Middle frontal gyrus (tissue), 1 donor: ENCODE measurements at regions not wholly inside any gene's neighbourhood (a gene's known extent, or its start where the extent isn't known, plus 50 kb on each side); places are given as distances from the start of the nearest gene placed in this dataset.
"Not testable (repeated sequence)": the region's sequence is repeated elsewhere in the genome, so short reads cannot be mapped to it uniquely, and the experiment has no call there.

Source experiments
- DNase-seq: peaks from one replicate; pipeline ENCODE4 v3.0.0-alpha.2; 2015; ENCODE audit warnings: low spot score; ENCODE audit errors: extremely low spot score

DNA sequence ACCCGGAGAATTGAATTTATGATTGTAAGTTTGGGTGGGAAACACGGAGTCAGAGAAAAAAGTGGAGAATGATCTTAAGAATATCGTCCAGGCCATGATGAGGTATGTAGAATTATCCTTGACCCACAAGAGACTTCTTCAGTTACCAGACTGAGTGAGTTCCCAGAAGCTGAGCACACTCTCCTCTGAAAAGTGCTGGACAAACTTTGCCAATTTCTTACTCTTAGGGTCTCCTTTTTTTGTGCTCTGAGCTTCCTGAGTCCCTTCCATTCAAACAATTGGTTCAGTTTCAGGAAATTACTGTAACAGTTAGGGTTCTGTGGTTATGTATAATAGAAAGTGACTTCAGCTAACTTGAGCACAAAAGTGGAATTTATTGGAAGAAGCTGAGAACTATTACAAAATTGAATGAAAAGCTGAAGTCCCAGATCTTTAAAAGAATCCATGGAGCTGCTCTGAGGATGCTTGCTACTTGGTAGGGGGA is 50.6 kb upstream of the EHBP1 start:
- no peak for DNase-seq

DNA sequence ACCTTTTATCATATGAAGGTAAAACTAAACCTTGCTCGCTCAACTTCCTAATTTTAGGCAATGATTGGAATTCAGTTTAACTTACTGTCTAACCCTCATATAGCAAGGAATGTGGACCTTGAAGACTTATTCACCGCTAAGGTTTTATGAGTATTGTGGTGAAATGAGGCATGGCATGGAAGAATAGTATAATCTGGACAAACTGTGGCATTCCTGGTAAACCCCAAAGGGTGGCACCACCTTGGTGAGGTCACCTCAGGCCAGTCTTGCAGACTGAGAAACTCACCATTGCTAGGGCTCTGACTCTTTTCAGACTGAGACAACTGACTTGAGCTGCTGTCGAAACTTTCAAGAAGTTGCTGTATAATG is 51.1 kb upstream of the EHBP1 start:
- DNase-seq: no peak

DNA sequence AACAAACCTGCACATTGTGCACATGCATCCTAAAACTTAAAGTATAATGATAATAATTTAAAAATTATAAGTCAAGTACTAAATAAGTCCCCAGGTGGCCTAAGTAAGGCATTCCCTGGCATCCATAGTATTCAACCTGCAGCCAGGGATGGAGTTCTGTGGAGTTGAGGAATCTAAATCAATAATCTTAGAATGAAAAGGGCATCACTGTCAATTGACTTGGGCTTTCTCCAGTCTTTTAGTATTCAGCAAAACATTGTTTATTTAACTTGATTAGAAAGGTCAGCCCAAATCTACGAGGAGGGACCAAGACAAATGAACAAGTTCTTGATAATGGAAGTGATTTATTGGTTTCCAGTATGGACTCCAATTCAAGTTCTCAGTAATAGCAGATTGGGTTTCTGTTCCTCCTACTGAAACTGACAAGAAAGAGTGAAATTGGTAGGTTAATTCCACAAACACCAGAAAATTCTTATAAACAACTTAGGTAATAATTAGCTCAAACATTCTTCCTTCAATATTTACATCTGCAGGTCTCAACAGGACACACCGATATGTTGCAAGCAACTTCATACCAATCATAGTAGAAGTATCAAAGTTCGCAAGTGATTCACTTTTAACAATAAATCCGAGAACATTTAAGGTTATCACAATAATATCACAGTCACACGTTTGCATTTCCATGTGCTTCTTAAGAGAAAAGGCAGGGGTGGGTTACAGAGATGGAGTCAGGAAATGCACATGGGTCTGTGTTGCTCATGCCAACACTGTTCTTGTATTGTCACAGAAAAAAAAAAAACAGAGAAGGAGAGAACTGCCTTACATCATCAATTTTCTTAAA is 51.7 kb upstream of the EHBP1 start:
- DNase-seq: no peak

DNA sequence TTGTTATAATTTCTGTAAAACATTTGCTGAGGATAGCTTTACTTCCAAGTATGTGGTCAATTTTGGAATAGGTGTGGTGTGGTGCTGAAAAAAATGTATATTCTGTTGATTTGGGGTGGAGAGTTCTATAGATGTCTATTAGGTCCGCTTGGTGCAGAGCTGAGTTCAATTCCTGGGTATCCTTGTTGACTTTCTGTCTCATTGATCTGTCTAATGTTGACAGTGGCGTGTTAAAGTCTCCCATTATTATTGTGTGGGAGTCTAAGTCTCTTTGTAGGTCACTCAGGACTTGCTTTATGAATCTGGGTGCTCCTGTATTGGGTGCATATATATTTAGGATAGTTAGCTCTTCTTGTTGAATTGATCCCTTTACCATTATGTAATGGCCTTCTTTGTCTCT is 56.4 kb upstream of the EHBP1 start:
- not testable (repeated sequence) for DNase-seq

DNA sequence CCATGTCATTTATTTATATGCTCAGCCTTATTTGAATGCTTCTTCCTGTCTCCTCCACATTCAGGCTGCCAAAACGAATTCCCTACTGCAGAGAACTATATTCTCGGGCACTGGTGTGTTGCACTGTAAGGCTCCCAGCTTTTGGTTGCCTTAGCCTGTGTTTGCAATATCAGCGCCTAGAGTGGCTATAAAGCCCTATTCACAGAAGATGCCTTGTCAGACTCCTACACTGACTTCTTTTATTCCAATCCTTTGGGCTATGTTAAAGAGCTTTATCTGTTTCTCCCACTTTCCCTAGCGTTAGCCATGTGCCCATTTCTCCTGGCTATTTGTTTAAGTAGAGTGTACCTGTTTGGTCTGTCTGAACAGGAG is 62.4 kb upstream of the EHBP1 start:
- no peak for DNase-seq

DNA sequence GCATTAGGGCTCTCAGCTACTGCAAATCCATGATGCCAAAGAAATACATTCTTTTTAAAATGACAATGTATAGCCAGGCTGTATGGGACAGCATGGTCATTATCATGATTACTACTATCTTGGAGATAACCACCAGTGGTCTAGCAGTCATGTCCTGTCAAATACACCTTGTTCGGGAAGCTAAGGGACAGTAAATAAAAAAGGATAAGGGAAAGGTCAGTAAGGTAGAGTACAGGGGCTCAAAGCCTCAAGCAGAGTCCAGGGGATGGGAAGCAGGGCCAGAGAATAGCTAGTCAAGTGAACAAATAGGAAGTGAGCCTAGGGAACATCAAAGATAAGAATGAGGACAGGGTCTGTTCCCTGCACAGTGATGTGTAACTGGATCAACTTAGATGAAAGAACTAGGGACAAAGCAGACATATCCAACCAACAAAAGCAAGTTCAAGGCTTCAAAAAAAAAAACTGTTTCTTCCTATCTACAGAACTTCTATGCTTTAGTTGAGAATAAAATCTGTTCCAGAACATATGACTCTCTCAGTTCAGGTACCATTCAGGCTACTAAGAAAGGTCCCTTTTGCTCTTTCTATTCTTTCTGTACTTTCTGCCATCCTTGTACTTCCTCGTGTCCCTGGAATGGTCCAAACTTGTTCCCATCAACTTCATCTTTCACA is 62.9 kb upstream of the EHBP1 start:
- DNase-seq: no peak

DNA sequence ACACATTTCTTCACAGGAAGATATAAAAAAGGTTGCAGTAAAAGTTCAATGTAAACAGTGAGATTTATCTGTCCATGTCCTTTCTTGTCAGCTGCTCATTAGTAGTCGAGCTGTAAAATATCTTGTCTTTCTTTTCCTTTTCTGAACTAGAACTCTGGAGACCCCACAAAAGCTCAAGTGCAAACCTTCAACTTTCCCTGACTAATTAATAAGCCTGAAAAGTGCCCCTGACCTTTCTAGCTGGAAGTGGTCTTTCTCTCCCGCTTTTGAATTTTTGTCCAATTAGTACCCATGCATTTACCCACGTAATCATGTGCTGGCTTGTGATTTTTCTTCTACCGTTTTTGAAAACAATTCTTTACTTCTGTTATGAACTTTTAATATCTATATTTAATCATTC is 63.6 kb upstream of the EHBP1 start:
- no peak for DNase-seq

DNA sequence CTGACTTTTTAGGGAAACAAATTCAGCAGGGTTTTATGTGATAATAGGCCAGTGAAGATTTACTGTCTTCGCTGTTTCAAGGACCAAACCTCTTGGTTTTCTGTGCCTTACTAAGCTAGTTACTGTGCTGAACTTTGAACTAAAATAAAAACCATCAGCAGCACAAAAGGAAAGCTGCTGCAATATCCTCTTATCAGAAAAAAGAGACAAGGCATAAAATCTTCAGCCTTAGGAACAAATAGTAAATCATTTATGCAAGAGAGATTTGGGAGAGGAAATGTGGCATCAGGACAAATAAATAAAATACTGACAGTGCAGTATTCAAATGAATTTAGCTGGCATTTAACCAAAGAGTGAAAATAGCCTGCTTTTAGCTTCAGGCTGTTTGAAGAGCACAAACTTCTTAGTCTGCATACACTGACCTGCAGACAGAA is 64.1 kb upstream of the EHBP1 start:
- DNase-seq: no peak

DNA sequence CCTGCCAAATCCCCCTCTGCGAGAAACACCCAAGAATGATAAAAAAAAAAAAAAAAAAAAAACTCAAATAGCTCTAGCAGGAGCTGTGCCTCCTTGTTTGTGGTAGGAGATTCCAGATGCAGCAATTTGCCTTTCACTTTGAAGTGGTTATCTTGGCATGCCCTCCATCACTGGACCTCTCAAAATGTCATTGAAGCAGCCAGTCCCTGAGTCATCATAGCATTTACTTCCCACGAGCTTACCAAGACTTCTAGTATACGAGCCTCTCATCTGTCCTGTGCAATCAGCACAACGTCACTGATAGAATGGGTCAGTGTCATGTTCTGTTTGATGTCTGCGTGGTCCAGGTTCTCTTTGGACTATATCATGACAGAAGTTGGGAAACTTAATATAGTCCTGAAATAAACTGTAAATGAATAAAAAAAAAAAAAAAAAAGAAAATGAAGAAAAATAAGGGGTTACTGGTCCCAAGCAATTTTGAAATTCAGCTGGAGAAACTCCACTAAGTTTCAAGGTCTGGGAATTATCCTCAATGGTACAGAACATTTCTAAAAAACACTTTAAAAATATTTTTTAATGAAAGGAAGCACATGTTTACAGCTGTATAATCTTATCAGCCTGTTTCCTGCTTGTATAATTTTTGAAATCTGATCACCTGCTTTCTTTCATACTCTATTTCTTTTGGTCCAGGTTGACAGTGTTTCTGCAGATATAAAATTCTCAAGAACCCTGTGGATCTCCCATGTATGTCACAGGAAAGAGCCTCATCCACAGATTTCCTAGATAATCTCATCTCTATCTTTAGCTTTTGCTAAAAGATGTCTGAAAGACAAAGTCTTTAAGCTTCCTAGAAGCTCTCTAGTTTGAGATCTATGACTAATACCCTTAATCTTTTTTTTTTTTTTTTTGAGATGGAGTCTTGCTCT is 74.1 kb upstream of the EHBP1 start:
- no peak for DNase-seq

DNA sequence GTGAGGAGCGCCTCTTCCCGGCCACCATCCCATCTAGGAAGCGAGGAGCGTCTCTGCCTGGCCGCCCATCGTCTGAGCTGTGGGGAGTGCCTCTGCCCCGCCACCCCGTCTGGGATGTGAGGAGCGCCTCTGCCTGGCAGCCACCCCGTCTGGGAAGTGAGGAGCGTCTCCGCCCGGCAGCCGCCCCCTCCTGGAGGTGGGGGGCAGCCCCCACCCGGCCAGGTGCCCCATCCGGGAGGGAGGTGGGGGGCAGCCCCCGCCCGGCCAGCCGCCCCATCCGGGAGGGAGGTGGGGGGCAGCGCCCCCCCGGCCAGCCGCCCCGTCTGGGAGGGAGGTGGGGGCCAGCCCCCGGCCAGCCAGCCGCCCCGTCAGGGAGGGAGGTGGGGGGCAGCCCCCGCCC is 75.3 kb upstream of the EHBP1 start:
- DNase-seq: not testable (repeated sequence)

DNA sequence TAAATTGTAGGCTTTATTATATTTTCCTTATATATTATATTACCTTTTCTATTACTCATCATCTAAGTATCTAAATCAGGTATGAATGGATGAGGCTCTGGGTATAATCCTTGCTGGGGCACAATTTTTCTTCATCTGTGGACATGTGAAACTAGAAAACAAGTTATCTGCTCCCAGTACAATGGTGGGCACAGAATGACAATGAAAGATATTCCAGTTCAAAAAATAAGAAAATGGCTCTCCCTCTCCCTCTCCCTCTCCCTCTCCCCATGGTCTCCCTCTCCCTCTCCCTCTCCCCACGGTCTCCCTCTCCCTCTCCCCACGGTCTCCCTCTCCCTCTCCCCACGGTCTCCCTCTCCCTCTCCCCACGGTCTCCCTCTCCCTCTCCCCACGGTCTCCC is 76.2 kb upstream of the EHBP1 start:
- DNase-seq: not testable (repeated sequence)

DNA sequence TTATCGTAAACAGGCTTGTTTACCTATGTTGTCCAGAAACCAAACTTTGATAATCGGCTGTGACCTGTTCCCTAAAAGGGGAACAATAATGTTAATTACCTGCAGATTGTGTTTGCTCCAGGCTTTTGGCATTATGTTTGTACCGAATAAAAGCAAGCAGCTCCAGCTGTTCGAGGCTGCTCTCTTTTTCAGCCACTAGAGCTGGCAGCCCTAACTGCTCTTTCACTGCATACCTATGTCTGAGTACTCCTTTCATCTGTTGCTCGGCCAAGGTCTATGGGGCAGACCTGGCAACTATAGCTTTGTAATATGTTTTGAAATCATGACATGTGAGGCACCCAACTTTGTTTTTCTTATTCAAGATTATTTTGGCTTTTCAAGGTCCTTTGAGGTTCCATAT is 77.8 kb upstream of the EHBP1 start:
- no peak for DNase-seq

DNA sequence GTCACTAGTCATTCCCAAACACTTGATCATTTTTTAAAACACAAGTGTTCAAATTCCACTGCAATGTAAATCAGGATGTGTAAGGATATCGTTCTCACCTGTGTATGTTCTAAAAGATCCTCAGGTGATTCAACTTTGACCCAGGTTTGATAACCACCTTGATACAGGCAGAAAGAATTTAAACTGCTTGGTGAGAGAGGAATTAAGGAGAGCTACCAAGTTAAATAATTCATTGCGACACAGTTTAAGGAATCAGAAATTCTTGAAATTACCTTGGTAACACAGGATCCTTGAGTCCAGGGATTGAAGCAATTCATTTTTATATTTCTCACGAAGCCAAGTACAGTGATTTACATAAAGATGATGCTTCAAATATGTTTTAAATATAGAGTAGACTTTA is 80.7 kb upstream of the EHBP1 start:
- DNase-seq: no peak

DNA sequence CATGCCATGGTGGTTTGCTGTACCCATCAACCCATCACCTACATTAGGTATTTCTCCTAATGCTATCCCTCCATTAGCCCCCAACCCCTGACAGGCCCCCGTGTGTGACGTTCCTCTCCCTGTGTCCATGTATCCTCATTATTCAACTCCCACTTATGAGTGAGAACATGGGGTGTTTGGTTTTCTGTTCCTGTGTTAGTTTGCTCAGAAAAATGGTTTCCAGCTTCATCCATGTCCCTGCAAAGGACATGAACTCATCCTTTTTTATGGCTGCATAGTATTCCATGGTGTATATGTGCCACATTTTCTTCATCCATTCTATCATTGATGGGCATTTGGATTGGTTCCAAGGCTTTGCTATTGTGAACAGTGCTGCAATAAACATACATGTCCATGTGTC is 89.0 kb upstream of the EHBP1 start:
- DNase-seq: not testable (repeated sequence)

DNA sequence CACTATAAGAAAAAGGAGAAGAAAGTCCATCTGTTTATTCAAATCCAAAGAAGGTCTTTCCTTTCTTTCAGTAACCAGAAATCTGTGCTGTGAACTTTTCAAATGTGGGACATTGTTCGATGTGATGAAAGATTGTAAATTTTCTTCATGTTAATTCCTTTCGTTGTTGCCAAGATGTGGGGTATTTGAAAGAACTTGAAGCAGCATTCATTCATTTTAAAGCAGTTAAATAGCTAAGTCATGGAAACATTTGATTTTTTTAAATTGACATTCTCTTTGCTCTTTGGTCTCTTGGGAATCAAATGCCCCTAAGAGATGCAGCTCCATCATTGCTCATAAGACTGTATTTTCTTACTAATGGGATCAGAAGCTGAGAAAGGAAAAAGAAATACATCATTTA is 93.7 kb upstream of the EHBP1 start:
- no peak for DNase-seq

DNA sequence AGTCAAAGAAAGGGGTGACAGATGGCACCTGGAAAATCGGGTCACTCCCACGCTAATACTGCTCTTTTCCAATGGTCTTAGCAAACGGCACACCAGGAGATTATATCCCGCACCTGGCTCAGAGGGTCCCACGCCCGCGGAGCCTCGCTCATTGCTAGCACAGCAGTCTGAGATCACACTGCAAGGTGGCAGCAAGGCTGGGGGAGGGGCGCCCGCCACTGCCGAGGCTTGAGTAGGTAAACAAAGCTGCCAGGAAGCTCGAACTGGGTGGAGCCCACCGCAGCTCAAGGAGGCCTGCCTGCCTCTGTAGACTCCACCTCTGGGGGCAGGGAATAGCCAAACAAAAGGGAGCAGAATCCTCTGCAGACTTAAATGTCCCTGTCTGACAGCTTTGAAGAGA is 99.5 kb upstream of the TMEM17 start:
- DNase-seq: not testable (repeated sequence)

DNA sequence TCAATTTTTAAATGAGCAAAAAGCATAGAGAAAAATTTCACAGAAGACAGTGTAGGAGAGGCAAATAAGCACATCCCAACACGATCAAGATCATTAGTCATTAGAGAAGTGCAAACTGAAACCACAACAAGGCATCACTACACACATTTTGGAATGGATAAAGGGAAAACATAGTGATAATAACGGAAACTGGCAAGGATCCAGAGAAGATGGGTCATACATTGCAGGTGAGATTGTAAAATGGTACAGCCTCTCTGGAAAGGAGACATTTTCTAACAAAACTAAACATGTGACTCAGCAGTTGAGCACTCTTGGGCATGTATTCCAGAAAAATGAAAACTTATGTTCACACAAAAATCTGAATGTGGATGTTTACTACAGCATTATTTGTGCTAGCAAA is 98.3 kb upstream of the TMEM17 start:
- DNase-seq: no peak

DNA sequence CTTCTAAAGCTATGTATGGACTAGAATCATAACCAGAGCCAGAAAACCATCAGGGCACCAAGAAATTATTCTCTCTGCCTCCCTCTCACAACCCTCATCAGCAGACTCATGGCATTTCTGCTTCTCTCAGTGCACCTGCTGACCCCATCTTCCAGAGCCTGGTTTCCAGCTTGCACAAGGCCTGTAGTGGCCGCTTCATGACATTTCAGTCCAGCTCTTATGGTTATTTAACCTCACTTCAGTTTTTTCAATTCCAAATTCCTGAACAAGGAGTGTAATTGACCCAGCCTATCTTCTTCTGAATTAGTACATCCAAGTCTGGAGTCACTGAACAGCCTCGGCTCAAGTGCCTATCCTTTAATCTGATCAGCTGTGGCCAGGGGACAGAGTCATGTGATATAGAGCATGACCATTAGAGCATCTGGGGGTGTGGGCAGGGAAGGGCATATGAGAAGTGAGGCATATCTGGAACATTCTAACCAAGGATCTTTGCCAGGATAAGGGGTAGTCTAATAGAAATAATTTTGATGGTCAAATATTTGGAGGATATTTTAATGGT is 97.2 kb upstream of the TMEM17 start:
- no peak for DNase-seq

DNA sequence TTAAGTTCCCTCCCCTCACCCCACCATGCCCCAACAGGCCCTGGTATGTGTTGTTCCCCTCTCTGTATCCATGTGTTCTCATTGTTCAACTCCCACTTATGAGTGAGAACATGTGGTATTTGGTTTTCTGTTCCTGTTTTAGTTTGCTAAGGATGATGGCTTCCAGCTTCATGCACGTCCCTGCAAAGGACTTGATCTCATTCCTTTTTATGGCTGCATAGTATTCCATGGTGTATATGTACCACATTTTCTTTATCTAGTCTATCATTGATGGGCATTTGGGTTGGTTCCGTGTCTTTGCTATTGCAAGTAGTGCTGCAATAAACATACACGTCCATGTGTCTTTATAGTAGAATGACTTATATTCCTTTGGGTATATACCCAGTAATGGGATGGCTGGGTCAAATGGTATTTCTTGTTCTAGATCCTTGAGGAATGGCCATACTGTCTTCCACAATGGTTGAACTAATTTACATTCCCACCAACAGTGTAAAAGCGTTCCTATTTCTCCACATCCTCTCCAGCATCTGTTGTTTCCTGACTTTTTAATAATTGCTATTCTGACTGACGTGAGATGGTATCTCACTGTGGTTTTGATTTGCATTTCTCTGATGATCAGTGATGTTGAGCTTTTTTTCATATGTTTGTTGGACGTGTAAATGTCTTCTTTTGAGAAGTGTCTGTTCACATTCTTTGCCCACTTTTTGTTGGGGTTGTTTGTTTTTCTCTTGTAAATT is 93.8 kb upstream of the TMEM17 start:
- not testable (repeated sequence) for DNase-seq

DNA sequence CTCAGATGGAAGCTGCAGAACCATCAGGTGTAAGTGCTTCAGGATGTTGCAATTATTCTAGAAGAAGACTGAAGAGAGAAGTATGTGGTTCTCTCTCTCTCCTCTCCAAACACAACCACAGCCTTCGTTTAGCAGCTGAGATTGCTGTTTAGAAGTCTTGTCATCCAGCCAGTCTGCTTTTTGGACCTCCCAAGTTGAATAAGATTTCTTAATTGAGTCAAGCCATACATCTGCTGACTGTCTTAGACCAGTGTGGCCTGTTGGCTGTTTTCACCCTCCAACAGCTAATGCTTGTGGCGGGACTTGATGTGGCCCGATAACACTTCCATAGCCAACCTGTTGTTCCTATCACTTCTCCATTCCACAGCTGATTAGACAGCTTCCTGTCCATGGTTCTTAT is 91.3 kb upstream of the TMEM17 start:
- DNase-seq: no peak
